HCEC 1CT (cell line): ENCODE measurements at regions not wholly inside any gene's neighbourhood (a gene's known extent, or its start where the extent isn't known, plus 50 kb on each side); places are given as distances from the start of the nearest gene placed in this dataset.
"Not testable (repeated sequence)": the region's sequence is repeated elsewhere in the genome, so short reads cannot be mapped to it uniquely, and the experiment has no call there.

Experiments used
- DNase-seq: peaks from one replicate; pipeline ENCODE4 v3.0.0-alpha.2; 2017

GRCh38 chr2:150697596-150697995 is 210.1 kb upstream of the RND3 start:
- no peak for DNase-seq

DNA sequence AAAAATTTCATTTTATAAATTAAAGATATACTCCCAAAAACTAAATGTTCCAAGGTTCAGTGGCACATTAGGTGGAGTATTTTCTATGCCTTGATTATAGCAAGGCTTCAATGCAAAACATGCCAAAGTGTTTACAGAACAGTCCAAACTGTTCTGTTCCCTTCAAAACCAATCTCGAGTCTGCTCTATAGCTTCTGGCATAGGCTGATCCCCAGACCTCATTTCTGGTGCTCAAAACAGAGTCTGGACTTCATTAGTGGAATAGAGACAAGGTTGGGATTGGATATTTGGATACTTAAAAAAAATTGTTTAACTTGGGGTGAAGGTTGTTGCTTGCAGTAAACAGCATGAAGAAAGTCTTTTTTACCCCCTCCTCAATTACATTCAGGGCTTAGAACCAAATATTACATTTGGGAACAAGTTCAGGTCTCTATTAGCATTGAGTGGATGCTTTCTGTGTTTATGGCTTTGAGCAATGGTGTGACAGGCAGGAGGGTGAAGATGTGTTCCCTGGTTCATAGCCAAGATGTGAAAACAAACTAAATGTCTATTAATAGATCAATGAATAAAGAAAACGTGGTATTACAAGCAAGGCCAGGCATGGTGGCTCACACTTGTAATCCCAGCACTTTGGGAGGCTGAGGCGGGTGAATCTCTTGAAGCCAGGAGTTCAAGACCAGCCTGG is 208.1 kb upstream of the RND3 start:
- no peak for DNase-seq

GRCh38 chr2:150693556-150693955 is 206.1 kb upstream of the RND3 start:
- no peak for DNase-seq

DNA sequence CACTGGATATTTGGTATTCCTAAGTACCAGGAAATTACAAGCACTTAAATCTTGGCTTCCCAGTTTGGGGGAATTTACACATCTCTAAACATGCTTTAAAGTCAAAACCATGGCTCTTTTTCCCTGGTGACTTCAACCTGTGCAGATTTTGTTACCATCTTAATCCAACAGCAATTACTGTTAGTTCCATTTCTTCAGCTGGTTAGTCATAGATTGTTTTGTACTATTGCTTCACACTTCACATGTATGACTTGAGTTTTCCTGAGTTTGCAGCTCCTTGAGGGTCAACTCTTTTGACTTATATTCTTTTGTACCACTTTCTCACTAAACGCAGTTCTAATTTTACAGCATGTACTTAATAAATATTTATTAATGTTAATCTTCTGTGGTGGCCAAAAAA is 203.4 kb upstream of the RND3 start:
- peak; percentile 78 for DNase-seq

DNA sequence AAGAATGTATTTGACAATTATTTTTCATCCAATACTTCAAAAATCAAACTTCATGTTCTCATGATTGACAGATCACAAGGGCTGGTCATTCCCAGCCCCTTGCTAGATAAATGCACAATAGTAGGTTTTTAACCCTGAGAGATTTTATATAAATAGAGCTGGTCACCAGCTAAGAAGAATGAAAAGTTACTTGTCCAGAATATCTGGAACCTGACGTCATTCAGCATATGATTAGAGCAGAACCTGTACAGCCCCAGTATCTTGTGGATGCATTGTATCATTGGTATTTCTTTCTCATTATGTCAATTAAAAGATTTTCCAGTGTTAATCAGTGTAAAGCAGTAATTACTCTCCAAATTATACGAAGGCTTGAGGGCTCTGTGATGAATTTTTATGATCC is 202.8 kb upstream of the RND3 start:
- no peak for DNase-seq

DNA sequence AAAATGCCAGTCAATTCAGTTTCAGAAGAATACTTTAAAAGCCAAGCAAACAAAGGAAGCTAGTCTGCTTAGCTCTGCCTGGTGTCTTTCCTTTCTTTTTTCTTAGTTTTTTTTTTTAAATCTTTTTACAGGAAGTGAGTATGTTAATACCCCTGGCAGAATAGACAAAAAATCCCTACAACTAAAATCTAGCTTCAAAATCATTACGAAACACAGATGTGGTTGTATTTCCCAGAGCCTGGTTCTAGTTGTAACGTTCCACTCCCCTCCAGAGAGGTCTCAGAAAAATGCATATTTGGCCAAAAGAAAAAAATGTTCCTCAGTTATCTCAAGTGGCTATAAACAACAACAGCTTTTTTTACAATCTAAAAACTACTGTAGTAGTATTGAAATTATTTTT is 202.1 kb upstream of the RND3 start:
- peak; percentile 18 for DNase-seq

DNA sequence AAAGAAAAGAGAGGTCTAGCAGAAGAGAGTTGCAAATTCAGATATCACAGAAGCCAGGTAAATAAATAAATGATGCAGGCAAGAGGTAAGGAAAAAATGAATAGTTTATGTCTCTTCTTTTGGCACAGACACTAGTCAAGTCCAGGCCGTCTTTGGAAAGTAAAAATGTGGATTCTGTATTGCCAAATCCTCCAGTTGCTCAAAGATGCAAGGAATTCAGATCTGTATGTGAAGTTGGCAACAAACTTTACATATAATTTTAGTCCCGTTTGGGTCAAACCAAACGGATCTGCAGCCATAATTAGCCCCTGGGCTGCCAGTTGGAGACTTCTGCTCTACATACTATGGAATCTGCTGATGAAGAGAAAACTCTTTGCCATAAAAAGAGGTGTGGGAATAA is 200.5 kb upstream of the RND3 start:
- DNase-seq, result no peak

DNA sequence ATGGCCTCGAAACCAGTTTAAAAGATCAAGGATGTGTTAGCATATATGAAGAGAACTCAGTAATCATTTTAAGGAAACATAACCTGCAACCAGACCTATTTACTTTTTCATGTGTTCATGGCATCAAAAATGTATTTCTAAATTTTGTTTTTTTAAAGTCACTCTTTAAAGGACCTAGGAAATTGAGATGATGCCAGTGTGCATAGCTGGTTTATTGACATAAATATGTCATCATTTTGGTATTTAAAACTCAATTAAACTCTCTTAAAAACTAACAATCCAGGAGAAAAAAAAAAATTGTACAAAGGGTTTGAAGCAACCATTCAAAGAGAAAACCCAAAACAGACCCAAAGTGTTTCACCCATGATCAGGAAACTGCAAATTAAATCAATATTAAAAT is 198.9 kb upstream of the RND3 start:
- peak; percentile 42 for DNase-seq

DNA sequence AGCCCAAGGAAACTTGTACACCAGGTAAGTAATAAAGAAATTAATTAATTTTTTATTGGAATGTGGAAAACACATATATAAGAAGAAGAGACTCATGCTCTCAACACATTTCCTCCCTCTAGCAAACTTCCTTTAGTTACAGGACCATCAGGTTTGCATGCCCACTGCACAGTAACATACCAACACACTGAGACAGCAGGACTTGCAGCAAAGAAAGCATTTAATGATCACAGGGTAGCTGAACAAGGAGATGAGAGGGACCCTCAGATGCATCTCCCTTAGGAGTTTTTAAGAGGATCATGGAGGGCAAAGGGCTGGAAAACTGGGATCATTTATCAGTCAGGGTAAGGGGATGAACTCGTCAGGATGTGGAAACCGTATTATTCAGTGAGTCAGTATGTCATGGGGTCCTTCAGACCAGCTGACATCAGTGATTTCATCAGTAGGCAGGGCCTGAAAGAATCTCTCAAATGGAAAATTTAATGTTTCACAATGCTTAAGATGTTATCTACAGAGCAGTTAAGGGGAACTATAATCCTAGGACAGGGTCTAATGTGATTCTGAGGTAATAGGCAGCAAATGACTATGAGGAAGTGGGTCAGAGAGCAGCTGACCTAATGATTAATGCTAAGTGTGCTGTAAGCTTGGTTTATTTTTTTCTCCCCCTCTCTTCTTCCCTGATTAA is 193.8 kb upstream of the RND3 start:
- peak; percentile 99 for DNase-seq

- DNase-seq, result peak; percentile 41
Observed at GRCh38 chr2:150679456-150680120, 192.1 kb upstream of the RND3 start.

- no peak for DNase-seq
Observed at GRCh38 chr2:150677551-150677950, 190.1 kb upstream of the RND3 start.

DNA sequence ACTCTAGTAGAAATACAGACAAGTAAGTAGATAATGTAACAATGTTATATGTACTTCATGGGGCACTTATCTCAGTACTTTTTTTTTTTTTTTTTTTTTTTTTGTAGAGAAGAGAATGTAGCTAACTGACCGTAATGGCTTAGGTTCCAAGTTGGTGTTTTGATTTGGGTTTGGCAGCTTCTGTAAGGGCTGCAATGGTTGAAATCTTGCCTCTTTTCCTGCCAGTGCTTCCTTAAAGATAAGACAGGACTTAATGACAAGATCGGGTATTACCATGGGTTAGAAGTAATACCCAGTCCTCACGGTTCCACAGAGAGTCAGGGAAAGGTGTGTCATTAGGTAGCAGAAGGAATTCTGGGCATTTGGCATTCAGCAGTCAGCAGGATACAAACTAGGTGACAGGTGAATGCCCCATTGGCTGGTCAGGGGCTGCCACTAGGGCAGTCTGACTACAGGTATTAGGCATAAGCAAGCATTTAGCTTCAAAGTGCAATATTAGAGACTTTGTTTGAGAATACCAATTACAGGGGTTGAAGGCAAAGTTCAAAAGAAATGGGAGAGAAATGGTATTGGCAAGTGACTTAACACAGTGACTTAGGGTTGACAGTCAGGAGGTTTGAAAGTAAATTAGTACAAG is 189.4 kb upstream of the RND3 start:
- DNase-seq, result no peak

- DNase-seq, result no peak
Observed at GRCh38 chr2:150675807-150676206, 188.3 kb upstream of the RND3 start.

DNA sequence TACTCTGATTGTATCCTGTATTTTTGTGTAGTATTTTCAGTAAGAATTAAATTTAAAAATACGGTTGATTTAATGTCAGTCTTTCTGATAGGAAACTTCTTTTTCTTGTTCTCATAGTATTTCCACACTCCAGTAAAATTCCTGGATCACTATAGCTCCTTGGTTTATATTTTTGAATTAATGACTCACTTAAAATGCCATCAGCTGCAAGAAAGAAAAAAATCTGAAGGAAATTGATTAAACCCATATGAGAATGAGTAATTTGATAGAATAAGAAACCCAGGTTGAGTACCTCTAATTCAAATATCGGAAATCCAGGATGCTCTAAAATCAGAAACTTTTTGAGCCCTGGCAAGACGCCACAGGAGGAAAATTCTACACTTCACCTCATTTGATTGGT is 186.8 kb upstream of the RND3 start:
- DNase-seq, result peak; percentile 88

DNA sequence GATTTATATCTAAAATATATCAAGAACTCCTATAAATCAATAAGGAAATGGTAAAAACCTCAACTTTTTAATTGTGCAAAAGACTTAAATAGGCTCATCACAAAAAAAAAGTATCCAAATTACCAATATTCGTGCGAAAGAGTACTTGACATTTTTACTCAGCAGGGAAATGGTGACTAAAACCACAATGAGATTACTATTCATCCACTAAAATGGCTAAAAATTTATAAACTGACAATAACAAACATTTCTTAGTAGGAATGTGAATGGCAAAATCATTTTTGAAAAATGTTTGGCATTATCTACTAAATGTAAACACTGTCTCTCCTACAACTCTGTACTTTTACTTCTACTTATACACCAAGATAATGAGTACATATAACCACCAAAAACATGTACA is 184.8 kb upstream of the RND3 start:
- peak; percentile 79 for DNase-seq

GRCh38 chr2:150669492-150669891 is 182.0 kb upstream of the RND3 start:
- DNase-seq, result no peak

DNA sequence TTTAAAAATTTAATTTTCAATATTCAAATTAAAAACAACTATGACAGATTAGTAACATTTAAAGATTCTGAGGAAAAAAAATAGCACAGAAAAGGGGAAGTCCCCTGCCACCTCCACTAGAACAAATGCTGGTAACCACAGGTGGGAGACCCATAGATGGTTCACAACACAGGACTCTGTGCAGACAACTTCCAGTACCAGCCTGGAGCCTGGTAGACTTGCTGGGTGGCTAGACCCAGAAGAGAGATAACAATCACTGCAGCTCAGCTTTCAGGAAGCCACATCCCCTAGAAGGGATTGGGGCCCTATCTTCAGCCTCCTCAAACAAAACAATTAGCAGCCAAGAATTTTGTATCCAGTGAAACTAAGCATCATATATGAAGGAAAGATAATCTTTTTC is 179.6 kb upstream of the RND3 start:
- DNase-seq, result not testable (repeated sequence)

- DNase-seq, result peak; percentile 97
Observed at GRCh38 chr2:150663143-150663542, 175.7 kb upstream of the RND3 start.

GRCh38 chr2:150656002-150656401 is 168.5 kb upstream of the RND3 start:
- no peak for DNase-seq

DNA sequence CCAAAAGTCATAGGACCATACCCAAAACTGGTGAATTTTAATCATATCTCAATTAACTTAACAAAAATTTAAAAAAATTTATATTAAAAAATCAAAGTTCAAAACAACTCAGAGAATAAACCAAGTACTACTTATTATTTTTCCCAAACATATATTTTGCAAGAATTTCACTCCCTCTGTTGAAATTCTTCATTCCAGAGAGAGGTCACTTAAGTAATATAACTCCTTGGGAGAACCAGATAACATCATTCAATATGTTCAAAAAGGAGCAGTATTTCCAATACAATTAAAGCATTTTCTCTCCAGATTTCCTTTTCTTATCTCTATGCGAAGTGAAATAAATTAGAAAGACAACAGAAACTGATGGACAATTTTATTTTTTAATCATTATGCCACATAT is 165.9 kb upstream of the RND3 start:
- DNase-seq, result no peak

GRCh38 chr2:150647943-150648342 is 160.5 kb upstream of the RND3 start:
- DNase-seq, result no peak

DNA sequence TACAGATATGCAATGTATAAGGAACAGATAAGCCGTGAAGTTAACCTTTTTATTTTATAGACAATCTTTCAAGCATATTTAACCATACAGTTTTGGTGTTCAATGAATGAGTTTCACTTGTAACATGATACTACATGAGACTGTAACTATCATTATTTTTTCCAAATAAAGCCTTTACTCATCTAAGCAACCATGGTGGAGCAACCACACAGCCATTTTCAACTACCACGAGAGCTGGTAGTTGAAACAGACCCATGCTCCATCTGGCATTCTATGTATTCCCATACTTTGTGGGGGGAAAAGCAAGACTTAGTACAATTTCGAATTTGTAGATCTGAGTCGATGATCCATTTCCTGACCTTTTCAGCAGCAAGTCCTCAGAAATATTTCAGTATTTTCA is 159.3 kb upstream of the RND3 start:
- peak; percentile 20 for DNase-seq

GRCh38 chr2:150644298-150645067 is 157.0 kb upstream of the RND3 start:
- peak; percentile 98 for DNase-seq
